NB4 (cell line): ENCODE measurements at regions not wholly inside any gene's neighbourhood (a gene's known extent, or its start where the extent isn't known, plus 50 kb on each side); places are given as distances from the start of the nearest gene placed in this dataset.

Experiments
- DNase-seq: peaks from one replicate; pipeline ENCODE4 v3.0.0; 2010; ENCODE audit warnings: low read depth
- H3K4me3 ChIP-seq: one replicate; pipeline ENCODE4 v1.5.1; 2011; ENCODE audit warnings: mild to moderate bottlenecking, low read depth, low read length, moderate library complexity
- CTCF ChIP-seq: IDR thresholded peaks from one replicate; pipeline ENCODE4 v1.5.1; 2012; ENCODE audit warnings: low read depth, low read length
- MYC ChIP-seq: IDR thresholded peaks from 2 replicates; pipeline ENCODE4 v1.6.1; 2011; ENCODE audit warnings: low read depth, low read length
- POLR2A ChIP-seq: IDR thresholded peaks from 2 replicates; pipeline ENCODE4 v1.6.1; 2011; ENCODE audit warnings: mild to moderate bottlenecking; ENCODE audit not compliant: insufficient read length; ENCODE audit errors: extremely low read depth
- TF ChIP-seq, protein P1 (sequence below): IDR thresholded peaks from 2 replicates; pipeline ENCODE4 v1.6.1; 2011; ENCODE audit warnings: low read depth, low read length

DNA sequence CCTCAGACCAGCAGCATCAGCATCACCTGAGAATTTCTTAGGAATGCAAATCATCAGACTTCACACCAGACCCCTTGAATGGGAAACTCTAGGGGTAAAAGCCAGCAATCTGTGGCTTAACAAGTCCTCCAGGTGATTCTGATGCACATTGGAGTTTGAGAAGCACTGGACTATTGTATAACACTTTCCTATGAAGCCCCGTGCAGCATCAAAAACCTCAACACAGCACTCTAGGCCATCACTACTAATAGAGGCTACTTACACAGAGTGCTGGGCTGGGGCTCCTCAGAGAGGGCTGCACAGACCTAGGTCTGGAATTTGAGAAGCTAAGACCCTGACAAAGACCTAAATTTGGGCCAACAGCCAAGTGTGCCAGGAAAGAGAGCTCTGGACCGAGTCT is 95.7 kb upstream of the ARAP3 start:
- TF ChIP-seq CTCF (no peak), MYC (no peak), POLR2A (no peak)
- TF ChIP-seq, protein P1, sequence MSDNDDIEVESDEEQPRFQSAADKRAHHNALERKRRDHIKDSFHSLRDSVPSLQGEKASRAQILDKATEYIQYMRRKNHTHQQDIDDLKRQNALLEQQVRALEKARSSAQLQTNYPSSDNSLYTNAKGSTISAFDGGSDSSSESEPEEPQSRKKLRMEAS: no peak
- H3K4me3 ChIP-seq: no peak overlapping the region
- no peak for DNase-seq

- TF ChIP-seq, protein P1: no peak
- DNase-seq: no peak
Observed at GRCh38 chr5:141777130-141777529, 95.1 kb upstream of the ARAP3 start.

GRCh38 chr5:141773779-141774562 is 91.9 kb upstream of the ARAP3 start:
- DNase-seq: no peak
- TF ChIP-seq CTCF (no peak), MYC (no peak), POLR2A (no peak)
- TF ChIP-seq, protein P1: no peak
- H3K4me3 ChIP-seq: no peak overlapping the region

More at GRCh38 chr5:141777130-141777529, 95.1 kb upstream of the ARAP3 start:
- H3K4me3 ChIP-seq: no peak overlapping the region

DNA sequence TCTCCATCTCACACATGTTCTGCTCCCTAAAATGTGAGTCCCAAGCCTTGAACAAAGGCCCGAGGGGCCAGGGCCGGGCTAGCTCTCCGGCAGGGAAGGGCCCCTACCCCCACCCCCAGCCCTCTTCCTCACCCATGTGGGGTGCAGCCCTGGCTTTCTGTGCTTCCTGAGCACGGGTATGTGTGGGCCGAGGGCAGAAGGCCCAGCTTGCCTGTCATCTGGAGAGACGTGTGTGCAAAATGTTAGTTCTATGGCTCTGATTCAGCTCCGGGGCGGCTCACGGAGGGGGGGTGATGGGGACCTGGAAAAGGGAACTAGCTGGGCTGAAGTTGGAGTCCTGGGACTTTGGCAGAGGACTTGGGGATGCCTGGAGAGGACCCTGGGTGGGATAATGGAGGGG is 90.3 kb upstream of the ARAP3 start:
- H3K4me3 ChIP-seq: no peak overlapping the region
- no peak for DNase-seq
- TF ChIP-seq CTCF (no peak), POLR2A (no peak), MYC (no peak)
- TF ChIP-seq, protein P1: no peak

- no peak for DNase-seq
- H3K4me3 ChIP-seq: no peak overlapping the region
- TF ChIP-seq CTCF (no peak), POLR2A (no peak), MYC (no peak)
- TF ChIP-seq, protein P1: no peak
Observed at GRCh38 chr5:141771562-141771961, 89.5 kb upstream of the ARAP3 start.

GRCh38 chr5:141771031-141771430 is 89.0 kb upstream of the ARAP3 start:
- DNase-seq: no peak
- no peak overlapping the region for H3K4me3 ChIP-seq

More at GRCh38 chr5:141771031-141771430, 89.0 kb upstream of the ARAP3 start:
- no peak for TF ChIP-seq POLR2A
- no peak for TF ChIP-seq CTCF
- TF ChIP-seq, protein P1: no peak
- TF ChIP-seq MYC: no peak
